GM18951 (cell line): ENCODE measurements at regions not wholly inside any gene's neighbourhood (a gene's known extent, or its start where the extent isn't known, plus 50 kb on each side); places are given as distances from the start of the nearest gene placed in this dataset.

Source experiments
- POLR2A ChIP-seq: IDR thresholded peaks from 4 replicates; pipeline ENCODE4 v1.6.1; 2011; ENCODE audit warnings: mild to moderate bottlenecking; ENCODE audit not compliant: insufficient read length, insufficient read depth; ENCODE audit errors: extremely low read depth
- in situ Hi-C: fragments of 300-500 bp; cut with MboI; formaldehyde crosslinking; loops from one replicate; pipeline ENCODE4 v1.12.0; 2022; ENCODE audit warnings: low sequenced_read_pairs, mixed read lengths, inconsistent platforms; ENCODE audit not compliant: unreplicated experiment

DNA sequence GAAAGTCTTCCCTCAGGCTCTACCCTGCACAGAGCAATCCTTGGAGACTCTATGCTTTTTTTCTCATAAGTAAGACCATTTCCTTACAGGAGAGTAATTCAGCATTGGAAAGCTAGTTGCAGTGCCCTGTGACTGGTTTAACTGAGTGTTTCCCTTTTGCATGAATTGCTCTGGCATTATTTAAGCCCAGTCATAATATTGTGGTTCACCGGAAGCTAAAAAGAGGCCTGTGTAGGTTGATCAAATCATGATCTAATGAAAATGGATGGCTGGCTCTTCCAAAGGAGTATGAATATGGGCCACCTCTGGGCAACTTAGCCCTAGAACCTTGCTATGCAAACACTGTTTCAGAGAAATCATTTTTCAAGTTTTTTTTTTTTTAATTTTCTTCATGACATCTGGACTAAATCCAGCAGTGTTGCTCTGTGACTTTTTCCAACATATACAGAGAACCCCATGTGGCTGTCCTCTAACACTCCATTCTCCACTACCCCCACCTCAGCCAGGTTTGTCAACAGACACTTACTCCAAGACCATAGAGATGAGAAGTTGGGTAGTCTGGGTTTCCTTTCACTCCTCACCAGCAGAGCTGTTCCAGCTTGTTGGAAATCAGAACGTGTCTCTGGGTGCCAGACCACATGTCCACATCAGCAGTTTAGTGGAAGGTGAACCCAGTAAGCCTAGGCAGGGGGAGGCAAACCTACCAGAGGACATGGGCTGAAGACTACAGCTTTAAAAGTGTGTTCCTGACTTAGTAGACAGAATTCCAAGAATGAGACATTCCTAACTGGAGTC is 175.2 kb upstream of the SLC14A2 start:
- in situ Hi-C loops: no loop called here
- TF ChIP-seq POLR2A: no peak

DNA sequence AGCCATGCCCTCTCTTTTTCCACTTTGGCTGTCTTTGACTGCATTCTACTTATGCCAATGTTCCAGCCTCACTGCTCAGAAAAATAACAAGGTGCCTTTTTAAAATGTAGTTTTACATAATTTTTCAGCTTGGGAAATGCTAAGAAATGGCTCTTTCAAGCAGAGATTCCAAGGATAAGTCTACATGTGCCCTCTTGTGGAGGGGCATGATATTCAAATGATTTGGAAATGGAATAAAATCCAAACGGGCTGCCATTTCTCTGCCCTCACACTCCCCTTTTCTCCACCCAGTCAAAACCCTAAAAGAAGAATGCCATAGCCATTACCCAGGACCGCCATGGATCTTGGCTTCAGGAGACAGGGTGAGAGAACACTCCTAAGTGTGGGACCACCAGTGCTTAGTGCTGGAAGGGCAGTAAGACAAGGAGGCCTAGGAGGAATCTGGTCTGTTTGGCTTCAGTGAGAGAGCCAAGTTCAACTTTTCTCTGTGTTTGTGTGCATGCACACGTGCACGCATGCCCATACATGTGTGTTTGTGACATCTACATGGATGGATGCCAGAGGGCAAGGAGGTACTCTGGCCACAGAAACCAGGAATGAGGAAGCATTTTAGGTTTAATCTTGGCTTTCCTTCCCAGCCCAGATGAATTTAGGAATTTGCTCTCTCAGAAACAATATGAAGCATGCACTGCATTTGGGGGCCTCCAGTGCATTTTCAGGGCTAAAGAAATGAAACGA is 174.0 kb upstream of the SLC14A2 start:
- no peak for TF ChIP-seq POLR2A
- in situ Hi-C loops: no loop called here

DNA sequence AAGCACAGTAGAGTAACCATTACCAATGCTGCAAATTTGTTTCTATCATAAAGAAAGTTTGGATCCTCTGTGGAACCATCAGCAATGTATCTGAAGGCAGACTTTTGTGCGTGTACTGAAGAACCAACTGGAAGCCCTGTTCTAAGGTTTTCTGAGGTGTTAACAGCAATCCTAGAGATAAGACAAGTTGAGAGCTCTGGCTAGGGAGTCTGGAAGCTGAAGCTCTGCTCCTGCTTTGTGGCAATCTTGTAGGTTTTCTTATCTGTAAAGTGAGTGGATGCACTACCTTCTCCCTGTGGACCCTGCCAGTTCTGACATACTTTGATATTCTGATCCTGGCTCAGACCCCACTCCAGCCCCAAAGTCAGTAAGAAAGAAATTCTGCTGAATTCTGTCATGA is 171.2 kb upstream of the SLC14A2 start:
- TF ChIP-seq POLR2A: no peak
- in situ Hi-C loops: no loop called here

DNA sequence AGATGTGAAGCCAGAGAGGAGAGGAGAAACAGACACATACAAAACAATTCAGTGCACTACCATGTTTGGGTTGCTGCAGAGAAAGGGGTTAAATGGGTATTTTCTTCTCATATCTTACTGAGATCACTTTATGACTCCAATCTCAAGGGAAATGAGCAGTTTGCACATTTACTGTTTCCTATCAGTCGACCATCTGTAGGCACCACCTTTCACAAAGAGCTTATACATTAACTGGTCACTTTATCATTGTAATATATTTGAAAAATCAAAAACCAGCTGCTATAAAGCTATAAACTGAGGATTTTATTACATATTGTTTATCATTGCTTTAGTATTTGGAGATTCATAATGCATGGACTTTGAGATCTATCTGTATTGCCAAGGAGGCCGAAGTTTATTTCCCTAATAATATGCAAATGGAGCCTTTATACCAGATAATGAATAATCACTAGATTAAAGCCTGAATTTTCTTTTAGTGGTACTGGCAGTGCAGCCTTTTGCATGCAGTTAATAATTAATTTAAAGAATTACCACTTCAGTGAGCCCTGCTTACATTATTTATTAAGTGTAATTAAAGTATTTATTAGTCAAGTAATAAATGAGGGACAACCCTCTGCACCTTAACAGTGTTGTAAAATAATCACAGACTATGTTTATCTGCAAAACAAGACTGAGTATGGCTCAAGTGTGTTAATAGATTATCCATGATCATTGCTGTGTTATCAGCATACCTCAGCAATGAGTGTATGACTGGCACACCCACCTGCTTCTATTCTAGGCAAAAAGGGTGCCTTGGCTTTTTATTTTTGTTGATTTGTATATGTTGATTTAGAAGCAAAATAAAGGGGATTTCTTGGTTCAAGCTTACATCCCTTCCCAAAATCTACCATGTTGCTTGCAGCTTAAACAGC is 167.7 kb upstream of the SLC14A2 start:
- in situ Hi-C loops: no loop called here
- no peak for TF ChIP-seq POLR2A

DNA sequence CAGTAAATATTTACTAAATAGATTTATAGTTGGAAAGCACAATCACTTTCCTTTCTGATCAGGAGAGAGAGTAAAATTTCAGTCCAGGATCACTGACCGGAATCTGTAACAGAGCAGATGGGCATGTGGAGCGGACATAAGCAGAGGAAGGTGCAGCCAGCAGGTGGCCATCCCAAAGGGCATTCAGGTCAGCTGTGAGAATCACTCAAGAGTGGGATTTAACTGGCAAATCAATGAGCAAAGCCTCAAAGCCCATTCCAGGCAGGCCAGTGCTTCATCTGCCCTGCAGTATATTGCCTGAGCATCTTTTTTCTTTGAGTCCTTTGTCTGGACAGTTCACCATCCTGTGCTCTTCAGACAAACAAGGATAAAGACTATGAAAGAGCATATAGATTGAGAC is 166.4 kb upstream of the SLC14A2 start:
- TF ChIP-seq POLR2A: no peak
- in situ Hi-C loops: no loop called here

DNA sequence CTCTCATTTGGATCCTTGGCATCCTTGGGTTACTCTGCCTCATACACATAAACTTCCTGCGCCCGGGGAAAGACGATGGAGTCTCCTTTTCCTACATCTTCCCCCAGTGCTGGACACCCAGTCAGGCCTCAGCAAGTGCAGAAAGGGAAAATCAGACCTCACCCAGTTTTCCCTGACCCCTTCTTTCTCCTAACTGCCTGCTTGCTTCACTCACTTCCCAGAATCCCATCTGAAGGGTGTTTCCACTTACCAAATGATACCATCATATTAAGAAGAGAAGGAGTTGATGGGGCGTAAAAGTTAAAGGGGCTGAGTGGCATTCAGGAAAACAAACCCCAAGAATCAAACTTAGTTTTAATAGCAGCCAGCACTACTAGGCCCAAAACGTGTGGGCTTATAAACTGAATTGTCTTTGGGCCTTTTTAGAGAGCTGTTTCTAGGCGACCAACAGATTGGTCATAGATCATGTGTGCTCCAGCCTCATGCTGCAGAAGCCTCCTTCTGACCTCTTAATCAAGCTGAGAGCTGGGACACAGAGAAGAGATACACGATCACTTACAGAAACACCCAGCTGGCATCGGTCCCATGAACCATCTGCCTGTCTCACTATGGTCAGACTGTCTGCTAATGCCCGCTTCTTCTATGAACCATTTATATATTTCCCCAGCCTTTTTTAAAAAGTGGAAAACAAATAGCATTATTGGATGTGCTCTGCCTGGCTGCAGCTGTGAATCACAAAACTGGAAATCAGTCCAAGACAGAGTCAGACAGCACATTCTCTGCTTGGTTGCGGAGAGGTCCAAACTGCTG is 165.7 kb upstream of the SLC14A2 start:
- no peak for TF ChIP-seq POLR2A
- in situ Hi-C loops: no loop called here

DNA sequence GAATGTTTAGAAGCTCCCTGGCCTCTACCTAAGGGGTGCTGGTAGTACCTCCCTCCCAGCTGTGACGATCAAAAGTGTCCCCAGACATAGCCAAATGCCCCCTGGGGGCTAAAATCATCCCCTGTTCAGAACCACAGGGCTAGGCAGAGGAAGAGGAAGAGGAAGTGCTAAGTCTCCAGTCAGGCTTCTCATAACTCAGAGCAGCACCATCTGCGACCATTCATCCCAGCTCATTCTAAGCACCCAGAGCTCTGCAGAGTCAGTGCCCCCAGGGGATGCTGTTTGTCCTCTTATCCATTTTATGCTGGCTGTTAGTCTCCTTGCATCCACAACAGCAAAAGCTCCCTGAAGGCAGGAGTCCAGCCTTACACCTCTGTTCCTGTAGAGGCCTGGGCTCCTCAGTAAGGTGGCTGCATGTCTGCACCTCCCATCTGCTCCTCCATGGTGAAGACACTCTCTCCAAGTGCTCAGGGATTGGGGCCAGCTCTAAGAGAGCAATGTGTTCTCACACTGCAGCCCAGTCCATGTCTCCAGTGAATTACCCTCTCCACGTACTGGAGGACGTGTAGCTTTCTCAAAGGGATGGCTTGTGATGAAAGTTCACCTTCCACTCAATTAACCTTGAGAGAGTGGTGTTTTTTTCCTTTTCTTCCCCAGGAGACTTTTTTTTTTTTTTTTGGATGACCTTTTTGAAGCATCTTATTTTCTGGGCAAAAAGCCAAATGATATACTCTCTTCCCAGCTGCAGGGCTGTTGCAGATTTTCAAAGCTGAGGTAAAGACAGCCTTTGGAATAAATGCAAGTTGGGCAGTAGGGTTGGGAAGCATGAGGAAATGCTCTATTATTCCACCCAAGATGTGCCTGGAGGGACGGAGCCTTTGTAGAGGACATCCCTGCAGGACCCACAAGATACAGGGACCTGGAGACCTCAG is 158.9 kb upstream of the SLC14A2 start:
- TF ChIP-seq POLR2A: no peak
- in situ Hi-C loops: no loop called here

DNA sequence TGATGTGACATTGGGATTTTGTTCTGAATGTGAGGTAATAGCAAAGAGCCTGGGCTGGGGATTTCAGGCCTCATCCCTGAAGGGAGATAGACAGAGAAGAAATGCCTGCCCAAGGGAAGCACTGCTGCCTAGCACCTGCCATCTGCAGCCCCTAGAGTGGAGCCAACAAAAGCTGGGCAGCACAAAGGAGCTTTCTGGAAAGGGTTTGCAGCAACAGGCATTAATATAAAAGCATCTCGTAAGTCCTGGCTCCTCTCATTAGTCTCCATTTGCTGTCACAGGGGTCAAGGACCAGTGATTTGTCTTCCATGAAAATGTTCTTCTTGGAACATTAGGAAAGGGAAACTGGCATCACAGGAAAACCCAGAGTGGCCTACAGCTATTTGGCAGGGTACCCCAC is 157.2 kb upstream of the SLC14A2 start:
- in situ Hi-C loops: no loop called here
- no peak for TF ChIP-seq POLR2A

DNA sequence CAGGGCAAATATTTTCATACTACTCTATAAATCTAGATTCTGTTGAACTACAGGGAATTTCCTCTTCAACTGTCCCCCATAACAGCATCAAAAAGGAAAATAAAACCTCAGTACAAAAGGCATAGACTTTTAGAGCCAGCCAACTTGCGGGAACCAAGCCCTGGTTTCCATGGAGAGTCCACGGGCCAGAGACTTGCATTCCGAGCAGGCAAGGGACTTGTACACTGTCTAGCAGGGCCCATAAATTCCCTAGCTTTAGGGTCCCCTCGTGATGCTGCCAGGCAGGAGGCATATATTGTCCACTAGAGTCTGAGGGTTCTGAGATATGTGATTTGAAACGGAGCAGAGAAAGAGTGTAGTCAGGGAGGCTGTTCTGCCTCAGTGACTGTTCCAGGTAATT is 153.1 kb upstream of the SLC14A2 start:
- TF ChIP-seq POLR2A: no peak
- in situ Hi-C loops: no loop called here

DNA sequence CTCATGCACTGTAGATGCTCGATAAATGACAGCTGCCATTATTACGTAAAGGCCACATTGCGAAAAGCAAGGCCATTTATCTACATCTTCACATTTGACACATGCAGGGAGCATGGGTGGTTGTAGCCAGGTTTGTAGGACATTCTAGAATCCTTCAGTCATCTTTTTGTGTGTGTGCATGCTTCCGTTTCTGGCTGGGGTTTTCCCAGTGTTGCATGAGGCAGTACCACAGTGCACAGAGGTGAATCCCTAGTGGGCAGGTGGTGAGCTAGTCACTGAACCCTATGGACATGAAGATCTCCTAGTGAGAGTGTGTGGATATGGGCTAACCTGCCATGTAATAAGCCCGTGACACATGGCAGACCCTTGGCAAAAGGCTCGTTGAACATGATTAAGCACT is 151.8 kb upstream of the SLC14A2 start:
- TF ChIP-seq POLR2A: no peak
- in situ Hi-C loops: no loop called here

DNA sequence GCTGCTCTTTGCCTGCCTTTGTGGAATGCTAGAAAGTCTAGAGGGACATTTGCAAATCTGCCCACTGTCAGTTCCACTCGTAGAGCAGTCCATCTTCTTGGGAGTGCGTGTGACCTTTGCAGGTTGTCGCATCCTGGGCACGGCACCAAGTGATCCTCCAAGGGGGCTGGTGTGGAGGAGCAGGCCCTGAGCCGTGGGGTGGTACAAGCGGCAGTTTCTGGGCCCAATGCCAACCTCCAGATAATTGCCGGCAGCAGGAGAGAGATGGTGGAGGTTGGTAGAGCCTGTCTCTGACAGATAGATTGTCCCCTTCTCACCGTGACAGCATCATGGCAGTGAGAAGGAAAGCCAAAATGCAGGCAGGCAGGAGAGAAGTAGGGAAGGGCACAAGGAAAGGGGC is 150.7 kb upstream of the SLC14A2 start:
- in situ Hi-C loops: no loop called here
- no peak for TF ChIP-seq POLR2A

DNA sequence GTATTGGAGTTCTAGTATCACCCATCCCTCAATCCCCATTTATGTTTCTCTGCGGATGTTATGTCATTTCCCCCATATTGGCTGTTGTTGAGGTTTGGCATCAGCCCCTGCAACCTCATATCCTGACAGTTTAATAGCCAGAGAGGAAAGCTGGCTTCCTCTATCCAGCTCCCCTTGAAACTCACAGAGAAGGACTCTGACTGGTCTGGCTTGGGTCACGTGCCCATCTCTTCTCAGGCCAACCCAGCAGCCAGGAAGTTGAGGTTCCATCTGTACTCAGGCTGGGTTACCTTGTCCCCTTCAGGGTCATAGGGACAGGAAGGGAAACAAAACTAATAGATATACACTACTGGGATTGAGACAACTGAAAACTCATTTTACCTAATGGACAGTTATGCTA is 148.0 kb upstream of the SLC14A2 start:
- TF ChIP-seq POLR2A: no peak
- in situ Hi-C loops: no loop called here
